HG03095 (cell line): ENCODE measurements at regions not wholly inside any gene's neighbourhood (a gene's known extent, or its start where the extent isn't known, plus 50 kb on each side); places are given as distances from the start of the nearest gene placed in this dataset.
"Not testable (repeated sequence)": the region's sequence is repeated elsewhere in the genome, so short reads cannot be mapped to it uniquely, and the experiment has no call there.

ENCODE experiments used
- ATAC-seq: cut with Tn5 transposase; IDR thresholded peaks from one replicate; pipeline ENCODE4 v1.9.1; 2021; ENCODE audit warnings: moderate library complexity; ENCODE audit not compliant: unreplicated experiment

- ATAC-seq, result no peak
Observed at GRCh38 chr18:41073372-41073954, 881.6 kb upstream of the PIK3C3 start.

- no peak for ATAC-seq
Observed at GRCh38 chr18:41072946-41073345, 882.1 kb upstream of the PIK3C3 start.

GRCh38 chr18:41071826-41072225, 883.2 kb upstream of the PIK3C3 start:
- no peak for ATAC-seq

- no peak for ATAC-seq
Observed at GRCh38 chr18:41069167-41069566, 885.9 kb upstream of the PIK3C3 start.

GRCh38 chr18:41064916-41065315, 890.1 kb upstream of the PIK3C3 start:
- no peak for ATAC-seq

GRCh38 chr18:41060967-41061366, 894.1 kb upstream of the PIK3C3 start:
- no peak for ATAC-seq

GRCh38 chr18:41059126-41059415, 896.0 kb upstream of the PIK3C3 start:
- no peak for ATAC-seq

GRCh38 chr18:41058351-41059125, 896.5 kb upstream of the PIK3C3 start:
- no peak for ATAC-seq

- ATAC-seq, result no peak
Observed at GRCh38 chr18:41052625-41053024, 902.4 kb upstream of the PIK3C3 start.

- ATAC-seq, result not testable (repeated sequence)
Observed at GRCh38 chr18:41046250-41046649, 908.8 kb upstream of the PIK3C3 start.

GRCh38 chr18:41043876-41044275, 911.2 kb upstream of the PIK3C3 start:
- no peak for ATAC-seq

GRCh38 chr18:41042866-41043265, 912.2 kb upstream of the PIK3C3 start:
- no peak for ATAC-seq

GRCh38 chr18:41038071-41038470, 917.0 kb upstream of the PIK3C3 start:
- no peak for ATAC-seq

GRCh38 chr18:41036346-41036745, 918.7 kb upstream of the PIK3C3 start:
- ATAC-seq, result no peak

- no peak for ATAC-seq
Observed at GRCh38 chr18:41034413-41034812, 920.6 kb upstream of the PIK3C3 start.

GRCh38 chr18:41025666-41026065, 929.4 kb upstream of the PIK3C3 start:
- ATAC-seq, result no peak

GRCh38 chr18:41024792-41025191, 930.2 kb upstream of the PIK3C3 start:
- no peak for ATAC-seq

- ATAC-seq, result no peak
Observed at GRCh38 chr18:41022484-41022883, 932.5 kb upstream of the PIK3C3 start.

GRCh38 chr18:41021089-41021488, 933.9 kb upstream of the PIK3C3 start:
- no peak for ATAC-seq

- no peak for ATAC-seq
Observed at GRCh38 chr18:41012194-41012593, 942.8 kb upstream of the PIK3C3 start.

GRCh38 chr18:41009926-41010325, 945.1 kb upstream of the PIK3C3 start:
- no peak for ATAC-seq

GRCh38 chr18:41004324-41004723, 950.7 kb upstream of the PIK3C3 start:
- ATAC-seq, result no peak

- no peak for ATAC-seq
Observed at GRCh38 chr18:40995529-40995928, 959.5 kb upstream of the PIK3C3 start.
